Mammary epithelial cell (primary cell): ENCODE measurements at regions not wholly inside any gene's neighbourhood (a gene's known extent, or its start where the extent isn't known, plus 50 kb on each side); places are given as distances from the start of the nearest gene placed in this dataset.
"Not testable (repeated sequence)": the region's sequence is repeated elsewhere in the genome, so short reads cannot be mapped to it uniquely, and the experiment has no call there.

Source experiments
- EZH2 ChIP-seq: IDR thresholded peaks from 2 replicates; pipeline ENCODE4 v1.6.1; 2012; ENCODE audit warnings: low read length, inconsistent platforms, borderline replicate concordance
- TF ChIP-seq, protein P1 (sequence below), 2 donors: IDR thresholded peaks in 1 of 2; conservative IDR thresholded peaks in 1 of 2; 2 replicates each; pipeline ENCODE4 v1.5.1; 2011 to 2012; ENCODE audit warnings: inconsistent platforms in 2 of 2, low read length in 2 of 2, mild to moderate bottlenecking in 2 of 2, control low read depth in 1 of 2, low read depth in 1 of 2; ENCODE audit not compliant: insufficient read depth in 1 of 2; ENCODE audit errors: extremely low read depth in 1 of 2

DNA sequence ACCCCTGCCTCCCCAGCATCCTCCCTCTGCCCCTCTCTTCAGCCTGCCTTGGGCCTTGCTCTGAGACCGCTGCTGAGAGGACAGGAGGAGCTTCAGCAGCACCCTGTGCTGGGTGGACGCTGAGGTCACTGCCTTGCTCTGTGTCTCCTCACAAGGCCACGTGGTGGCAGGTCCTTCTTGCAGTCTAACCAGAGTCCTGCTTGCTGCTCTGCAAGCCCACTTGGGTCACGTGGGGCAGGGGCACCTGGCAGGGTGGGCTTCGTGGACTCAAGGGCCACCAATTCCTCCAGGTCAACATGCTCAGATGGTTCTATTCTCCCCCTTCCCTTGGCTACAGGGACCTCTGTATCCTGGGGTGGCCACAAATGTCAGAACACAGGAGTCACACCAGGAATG is 235.0 kb downstream of the TMEM121 start:
- TF ChIP-seq, protein P1, sequence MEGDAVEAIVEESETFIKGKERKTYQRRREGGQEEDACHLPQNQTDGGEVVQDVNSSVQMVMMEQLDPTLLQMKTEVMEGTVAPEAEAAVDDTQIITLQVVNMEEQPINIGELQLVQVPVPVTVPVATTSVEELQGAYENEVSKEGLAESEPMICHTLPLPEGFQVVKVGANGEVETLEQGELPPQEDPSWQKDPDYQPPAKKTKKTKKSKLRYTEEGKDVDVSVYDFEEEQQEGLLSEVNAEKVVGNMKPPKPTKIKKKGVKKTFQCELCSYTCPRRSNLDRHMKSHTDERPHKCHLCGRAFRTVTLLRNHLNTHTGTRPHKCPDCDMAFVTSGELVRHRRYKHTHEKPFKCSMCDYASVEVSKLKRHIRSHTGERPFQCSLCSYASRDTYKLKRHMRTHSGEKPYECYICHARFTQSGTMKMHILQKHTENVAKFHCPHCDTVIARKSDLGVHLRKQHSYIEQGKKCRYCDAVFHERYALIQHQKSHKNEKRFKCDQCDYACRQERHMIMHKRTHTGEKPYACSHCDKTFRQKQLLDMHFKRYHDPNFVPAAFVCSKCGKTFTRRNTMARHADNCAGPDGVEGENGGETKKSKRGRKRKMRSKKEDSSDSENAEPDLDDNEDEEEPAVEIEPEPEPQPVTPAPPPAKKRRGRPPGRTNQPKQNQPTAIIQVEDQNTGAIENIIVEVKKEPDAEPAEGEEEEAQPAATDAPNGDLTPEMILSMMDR (conservative IDR thresholded peaks at IDR 0.05 in 1 of 2, IDR thresholded peaks at IDR 0.05 in 1 of 2; ENCODE audit: extremely low read depth in 1 of 2, insufficient read depth in 1 of 2, low read depth in 1 of 2, low read length in 2 of 2): not testable (repeated sequence)
- not testable (repeated sequence) for TF ChIP-seq EZH2
